HepG2 (cell line): ENCODE measurements at regions not wholly inside any gene's neighbourhood (a gene's known extent, or its start where the extent isn't known, plus 50 kb on each side); places are given as distances from the start of the nearest gene placed in this dataset.

ENCODE experiments used
- ATAC-seq: fragments of 200-7000 bp; cut with Tn5 transposase; 3 replicates; pipeline ENCODE4 v1.9.1; 2020; ENCODE audit warnings: mild to moderate bottlenecking, moderate library complexity
- BruUV-seq: library from RNA; stranded (reverse); fragments of 400-500 nt; replicated peaks from 2 replicates; lab custom pipeline; 2021; lab: Mats Ljungman, UMichigan
- CTCF ChIA-PET: fragments of 300-600 bp; formaldehyde crosslinking; extraction: SDS; loops from one replicate; lab custom pipeline; 2021; ENCODE audit warnings: low total read pairs, inconsistent platforms, low intra/inter-chr PET ratio; lab: Yijun Ruan, JAX
- POLR2A ChIA-PET: fragments of 350-600 bp; sonication (Branson Sonifier 250); formaldehyde crosslinking; loops from one replicate; lab custom pipeline; 2020; ENCODE audit warnings: antibody characterized with exemption, inconsistent platforms; lab: Yijun Ruan, JAX
- DNase-seq: peaks from one replicate; pipeline ENCODE4 v3.0.0-alpha.2; 2015; ENCODE audit warnings: low spot score
- FAIRE-seq: peaks from 3 replicates; lab custom pipeline; 2011; peaks lifted over from hg19 to GRCh38; lab: Jason Lieb, UNC
- H2AFZ ChIP-seq: one replicate; pipeline ENCODE4 v1.6.1; 2011; ENCODE audit warnings: low read length, inconsistent platforms
- H3K27ac ChIP-seq: fragments of 300-600 bp; 3 replicates; pipeline ENCODE4 v1.8.0; 2011; ENCODE audit warnings: mixed run types, mild to moderate bottlenecking, mixed read lengths, low read length, inconsistent platforms; ENCODE audit not compliant: insufficient read depth; ENCODE audit errors: extremely low read length
- H3K27me3 ChIP-seq, 2 experiments: fragments of 200-600 bp in 1 of 2; 2 replicates in 1 of 2; 3 replicates in 1 of 2; pipeline versions ENCODE4 v1.6.0 to v1.8.0; 2011; ENCODE audit warnings: low read length in 2 of 2, mild to moderate bottlenecking in 2 of 2, moderate library complexity in 2 of 2, inconsistent platforms in 1 of 2; ENCODE audit not compliant: insufficient read depth in 2 of 2, control insufficient read depth in 1 of 2
- H3K36me3 ChIP-seq, 2 experiments: fragments of 200-600 bp in 1 of 2; replicated peaks in 1 of 2; 2 replicates in 1 of 2; 3 replicates in 1 of 2; pipeline versions ENCODE4 v1.5.1 to v1.8.0; 2011; ENCODE audit warnings: low read length in 2 of 2, inconsistent platforms in 1 of 2; ENCODE audit not compliant: insufficient read depth in 2 of 2, control insufficient read depth in 1 of 2
- H3K4me1 ChIP-seq: 2 replicates; pipeline ENCODE4 v1.5.1; 2012; ENCODE audit warnings: low read length, inconsistent platforms; ENCODE audit not compliant: insufficient read depth
- H3K4me2 ChIP-seq: 2 replicates; pipeline ENCODE4 v1.6.0; 2011; ENCODE audit warnings: low read depth, low read length, inconsistent platforms
- H3K4me3 ChIP-seq, 3 experiments: fragments of 200-600 bp in 1 of 3; sonication (generic), shearing (Covaris generic) in 1 of 3; replicated peaks in 1 of 3; 2 replicates each; pipeline ENCODE4 v1.5.1; 2011 to 2016; ENCODE audit warnings: low read length in 3 of 3, inconsistent platforms in 2 of 3, low read depth in 2 of 3, mild to moderate bottlenecking in 2 of 3, control low read depth in 1 of 3, mixed read lengths in 1 of 3; ENCODE audit not compliant: insufficient read depth in 1 of 3
- H3K79me2 ChIP-seq: one replicate; pipeline ENCODE4 v1.6.1; 2011; ENCODE audit warnings: low read length, inconsistent platforms; ENCODE audit not compliant: insufficient read depth
- H3K9ac ChIP-seq: 2 replicates; pipeline ENCODE4 v1.6.0; 2011; ENCODE audit warnings: mild to moderate bottlenecking, low read depth, low read length, inconsistent platforms; ENCODE audit not compliant: insufficient read depth
- H3K9me3 ChIP-seq: 2 replicates; pipeline ENCODE4 v1.5.1; 2012; ENCODE audit warnings: mild to moderate bottlenecking, low read length
- H4K20me1 ChIP-seq: 2 replicates; pipeline ENCODE4 v1.6.0; 2011; ENCODE audit warnings: inconsistent platforms, mild to moderate bottlenecking, low read length, moderate library complexity; ENCODE audit not compliant: insufficient read depth
- ELF4 ChIP-seq: sonication (generic); formaldehyde crosslinking; IDR thresholded peaks from 2 replicates; pipeline ENCODE4 v1.5.0; 2020; ENCODE audit warnings: missing genetic modification reagents, mild to moderate bottlenecking, moderate library complexity, borderline replicate concordance
- FOXO1 ChIP-seq: sonication (generic); formaldehyde crosslinking; IDR thresholded peaks from 2 replicates; pipeline ENCODE4 v1.4.0; 2020; ENCODE audit warnings: missing genetic modification reagents
- JARID2 ChIP-seq: sonication (generic); formaldehyde crosslinking; IDR thresholded peaks from 2 replicates; pipeline ENCODE4 v1.8.1; 2023; ENCODE audit warnings: missing genetic modification reagents, inconsistent platforms; ENCODE audit not compliant: insufficient replicate concordance
- MTA1 ChIP-seq: sonication (generic); formaldehyde crosslinking; IDR thresholded peaks from 2 replicates; pipeline ENCODE4 v1.4.0; 2020; ENCODE audit warnings: missing genetic modification reagents, mild to moderate bottlenecking, borderline replicate concordance
- POGZ ChIP-seq: sonication (generic); formaldehyde crosslinking; IDR thresholded peaks from 2 replicates; pipeline ENCODE4 v1.4.0; 2020; ENCODE audit warnings: mild to moderate bottlenecking, missing genetic modification reagents
- SNRNP70 ChIP-seq: fragments of 200-400 bp; formaldehyde crosslinking; IDR thresholded peaks from 2 replicates; pipeline ENCODE4 v1.6.1; 2017; ENCODE audit warnings: mild to moderate bottlenecking, low read depth, low read length, moderate library complexity
- SOX13 ChIP-seq, 3 experiments: fragments of 450-650 bp in 1 of 3; sonication (generic) in 1 of 3; formaldehyde crosslinking in 1 of 3; IDR thresholded peaks in 2 of 3; conservative IDR thresholded peaks in 1 of 3; 2 replicates each; pipeline versions ENCODE4 v1.5.0 to v1.6.1; 2016 to 2020; ENCODE audit warnings: antibody characterized with exemption in 1 of 3, mild to moderate bottlenecking in 1 of 3, missing compliant biosample characterization in 1 of 3, missing genetic modification reagents in 1 of 3, moderate library complexity in 1 of 3
- SOX5 ChIP-seq: IDR thresholded peaks from 2 replicates; pipeline ENCODE4 v1.6.1; 2016; ENCODE audit warnings: borderline replicate concordance
- SYNCRIP ChIP-seq: fragments of 200-400 bp; formaldehyde crosslinking; IDR thresholded peaks from 2 replicates; pipeline ENCODE4 v1.6.1; 2018; ENCODE audit warnings: mild to moderate bottlenecking, low read depth, low read length; ENCODE audit not compliant: insufficient read depth
- TEAD3 ChIP-seq: optimal IDR thresholded peaks from 2 replicates; pipeline ENCODE3; 2016; ENCODE audit warnings: borderline replicate concordance
- WGBS: methylation state at CpG from one replicate; pipeline ENCODE4 v1.1.6; 2017; ENCODE audit warnings: low lambda C conversion rate; 5-methylcytosine and 5-hydroxymethylcytosine counted together
- in situ Hi-C: cut with HindIII; loops from 2 replicates; pipeline ENCODE4 v1.10.0; 2017; ENCODE audit warnings: low pct_unique_long_range_greater_than_20kb; ENCODE audit not compliant: extremely low pct_ligation_motif_present
- intact Hi-C: fragments of 100-400 bp; cut with micrococcal nuclease; formaldehyde crosslinking; loops from one replicate; pipeline ENCODE4 v1.10.0; 2022; ENCODE audit not compliant: unreplicated experiment
- TF ChIP-seq, protein P1 (sequence below): sonication (generic); formaldehyde crosslinking; IDR thresholded peaks from 2 replicates; pipeline ENCODE4 v1.4.0; 2020; ENCODE audit warnings: missing genetic modification reagents, borderline replicate concordance

DNA sequence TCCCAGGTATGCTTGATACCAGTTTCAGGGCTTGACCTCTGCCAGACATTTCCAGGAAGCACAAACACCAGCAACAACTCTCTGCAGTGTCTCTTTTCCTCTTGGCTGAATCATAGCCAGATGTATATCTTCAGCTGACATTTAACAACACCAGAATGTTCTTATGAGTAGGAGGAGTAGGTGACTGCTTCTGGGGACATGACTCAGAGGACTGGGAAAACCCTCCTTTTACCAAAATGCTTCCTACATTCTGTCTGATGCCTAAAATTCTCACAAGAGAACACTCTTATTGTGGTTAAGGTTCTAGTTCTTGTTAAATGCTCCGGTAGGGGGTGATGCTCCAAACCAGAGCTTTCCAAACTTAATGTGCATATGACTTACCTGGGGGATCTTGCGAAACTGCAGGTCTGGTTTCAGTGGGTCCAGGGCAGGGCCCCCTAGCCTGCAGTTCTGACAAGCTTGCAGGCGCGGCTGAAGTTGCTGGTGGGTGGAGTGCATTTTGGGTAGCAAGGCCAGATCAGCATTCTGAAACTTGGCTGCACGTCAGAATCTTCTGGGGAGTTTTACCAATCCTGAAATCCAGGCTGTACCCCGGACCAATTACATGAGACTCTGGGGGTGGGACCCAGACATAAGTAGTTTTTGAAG is 329.3 kb upstream of the RPS6KA3 start (continued):
- TF ChIP-seq, protein P1, sequence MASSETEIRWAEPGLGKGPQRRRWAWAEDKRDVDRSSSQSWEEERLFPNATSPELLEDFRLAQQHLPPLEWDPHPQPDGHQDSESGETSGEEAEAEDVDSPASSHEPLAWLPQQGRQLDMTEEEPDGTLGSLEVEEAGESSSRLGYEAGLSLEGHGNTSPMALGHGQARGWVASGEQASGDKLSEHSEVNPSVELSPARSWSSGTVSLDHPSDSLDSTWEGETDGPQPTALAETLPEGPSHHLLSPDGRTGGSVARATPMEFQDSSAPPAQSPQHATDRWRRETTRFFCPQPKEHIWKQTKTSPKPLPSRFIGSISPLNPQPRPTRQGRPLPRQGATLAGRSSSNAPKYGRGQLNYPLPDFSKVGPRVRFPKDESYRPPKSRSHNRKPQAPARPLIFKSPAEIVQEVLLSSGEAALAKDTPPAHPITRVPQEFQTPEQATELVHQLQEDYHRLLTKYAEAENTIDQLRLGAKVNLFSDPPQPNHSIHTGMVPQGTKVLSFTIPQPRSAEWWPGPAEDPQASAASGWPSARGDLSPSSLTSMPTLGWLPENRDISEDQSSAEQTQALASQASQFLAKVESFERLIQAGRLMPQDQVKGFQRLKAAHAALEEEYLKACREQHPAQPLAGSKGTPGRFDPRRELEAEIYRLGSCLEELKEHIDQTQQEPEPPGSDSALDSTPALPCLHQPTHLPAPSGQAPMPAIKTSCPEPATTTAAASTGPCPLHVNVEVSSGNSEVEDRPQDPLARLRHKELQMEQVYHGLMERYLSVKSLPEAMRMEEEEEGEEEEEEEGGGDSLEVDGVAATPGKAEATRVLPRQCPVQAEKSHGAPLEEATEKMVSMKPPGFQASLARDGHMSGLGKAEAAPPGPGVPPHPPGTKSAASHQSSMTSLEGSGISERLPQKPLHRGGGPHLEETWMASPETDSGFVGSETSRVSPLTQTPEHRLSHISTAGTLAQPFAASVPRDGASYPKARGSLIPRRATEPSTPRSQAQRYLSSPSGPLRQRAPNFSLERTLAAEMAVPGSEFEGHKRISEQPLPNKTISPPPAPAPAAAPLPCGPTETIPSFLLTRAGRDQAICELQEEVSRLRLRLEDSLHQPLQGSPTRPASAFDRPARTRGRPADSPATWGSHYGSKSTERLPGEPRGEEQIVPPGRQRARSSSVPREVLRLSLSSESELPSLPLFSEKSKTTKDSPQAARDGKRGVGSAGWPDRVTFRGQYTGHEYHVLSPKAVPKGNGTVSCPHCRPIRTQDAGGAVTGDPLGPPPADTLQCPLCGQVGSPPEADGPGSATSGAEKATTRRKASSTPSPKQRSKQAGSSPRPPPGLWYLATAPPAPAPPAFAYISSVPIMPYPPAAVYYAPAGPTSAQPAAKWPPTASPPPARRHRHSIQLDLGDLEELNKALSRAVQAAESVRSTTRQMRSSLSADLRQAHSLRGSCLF = no peak
- TF ChIP-seq POGZ (CRISPR knock-in tag) = no peak
- no peak for TF ChIP-seq JARID2
- no peak for TF ChIP-seq SNRNP70
- TF ChIP-seq ELF4 (CRISPR knock-in tag) = no peak

DNA sequence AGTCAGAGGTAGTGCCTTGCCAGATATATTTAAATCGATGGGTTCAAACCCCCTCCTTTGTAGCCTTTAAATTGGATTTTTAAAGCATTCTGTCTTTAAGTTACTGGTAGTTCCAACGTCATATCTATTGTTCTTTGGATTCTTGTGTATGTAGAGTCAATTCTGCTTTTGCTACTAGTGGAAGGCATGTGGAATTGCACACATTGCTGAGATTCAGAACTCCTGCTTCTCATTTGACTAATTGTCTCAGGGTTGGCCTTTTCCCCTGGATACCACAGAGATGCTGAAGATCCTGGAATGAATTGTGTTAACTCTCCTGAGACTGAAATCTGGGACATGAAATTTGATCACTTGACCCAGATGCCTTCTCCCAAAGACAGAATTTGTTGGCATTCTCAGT is 328.3 kb upstream of the RPS6KA3 start:
- no peaks in the 10 kb centered on the region for H4K20me1 ChIP-seq
- H3K36me3 ChIP-seq = no peaks in the 10 kb centered on the region
- POLR2A ChIA-PET = no interaction called here
- H3K4me3 ChIP-seq = no peak overlapping the region
- no peaks in the 10 kb centered on the region for H3K9me3 ChIP-seq
- TF ChIP-seq FOXO1 (CRISPR knock-in tag) (no peak), SOX5 (CRISPR knock-in tag) (0 out of 2 replicates have a peak, but pooled peaks have one; percentile 16), SYNCRIP (no peak), MTA1 (no peak), TEAD3 (peak; percentile 88), SOX13 (IDR thresholded peaks at IDR 0.05) (no peak), SOX13 (CRISPR knock-in tag; conservative IDR thresholded peaks at IDR 0.05 in 1 of 2, IDR thresholded peaks at IDR 0.05 in 1 of 2) (0 out of 4 replicates have a peak, but pooled peaks of 1 of the 2 experiments have one; percentile 11)
- no peak overlapping the region for H2AFZ ChIP-seq
- H3K27ac ChIP-seq = no peak overlapping the region
- no peaks in the 10 kb centered on the region for H3K27me3 ChIP-seq
- CTCF ChIA-PET = no interaction called here
- FAIRE-seq = peak; percentile 83
- in situ Hi-C loops (no loop called here), intact Hi-C loops (no loop called here)
- H3K4me1 ChIP-seq = peaks cover 23% of the 10 kb centered on the region
- H3K79me2 ChIP-seq = no peaks in the 10 kb centered on the region
- peak; percentile 51; the same call in 1 of the 3 replicates for ATAC-seq
- peak; percentile 7 for DNase-seq
- H3K9ac ChIP-seq = no peak overlapping the region
- no peak overlapping the region for H3K4me2 ChIP-seq
- 6% methylated on average over 2 of the region's 2 CpGs for WGBS
- no TSS peak for BruUV-seq
